ENCODE measurements at regions not wholly inside any gene's neighbourhood (a gene's known extent, or its start where the extent isn't known, plus 50 kb on each side); places are given as distances from the start of the nearest gene placed in this dataset.

GRCh38 chr14:106802413-106803364 lies 1276.3 kb downstream of the TMEM121 start:
- no peak for TF ChIP-seq CTCF (conservative IDR thresholded peaks at IDR 0.05 in 1 of 2, IDR thresholded peaks at IDR 0.05 in 1 of 2; ENCODE audit: low read depth in 1 of 2, low read length in 2 of 2)
- no peak for TF ChIP-seq EZH2 (IDR thresholded peaks at IDR 0.05; ENCODE audit: low read length, missing control alignments)
